K562 (cell line): ENCODE measurements at regions not wholly inside any gene's neighbourhood (a gene's known extent, or its start where the extent isn't known, plus 50 kb on each side); places are given as distances from the start of the nearest gene placed in this dataset.

Source experiments
- AFF1 ChIP-seq, 2 experiments: fragments of 450-650 bp; IDR thresholded peaks; 2 replicates each; pipeline ENCODE4 v1.6.1; 2018; ENCODE audit warnings: mild to moderate bottlenecking in 2 of 2, low read depth in 1 of 2; ENCODE audit not compliant: partially characterized antibody in 2 of 2
- ATF1 ChIP-seq, 2 experiments: fragments of 450-650 bp in 1 of 2; IDR thresholded peaks; 2 replicates each; pipeline ENCODE4 v1.6.1; 2016; ENCODE audit warnings: missing compliant biosample characterization in 1 of 2, missing genetic modification characterization in 1 of 2
- CBFB ChIP-seq: sonication (generic); formaldehyde crosslinking; IDR thresholded peaks from 2 replicates; pipeline ENCODE4 v1.4.0; 2020; ENCODE audit warnings: mild to moderate bottlenecking, missing genetic modification reagents
- FOSL1 ChIP-seq: fragments of 200-800 bp; sonication (Bioruptor generic); conservative IDR thresholded peaks from 2 replicates; pipeline ENCODE4 v1.6.1; 2016; ENCODE audit warnings: missing genetic modification characterization, missing compliant biosample characterization
- GATA2 ChIP-seq: sonication (generic); formaldehyde crosslinking; IDR thresholded peaks from 2 replicates; pipeline ENCODE4 v1.4.0; 2020; ENCODE audit warnings: mild to moderate bottlenecking, missing genetic modification reagents
- TFAP4 ChIP-seq: sonication (generic); formaldehyde crosslinking; IDR thresholded peaks from 2 replicates; pipeline ENCODE4 v1.8.0; 2022; ENCODE audit warnings: missing genetic modification reagents, mild to moderate bottlenecking, moderate library complexity, borderline replicate concordance
- TRIM25 ChIP-seq: fragments of 450-650 bp; IDR thresholded peaks from 2 replicates; pipeline ENCODE4 v1.7.0; 2016; ENCODE audit warnings: borderline replicate concordance
- WHSC1 ChIP-seq: IDR thresholded peaks from one replicate; pipeline ENCODE4 v1.6.1; 2012; ENCODE audit warnings: low read length, control low read depth, inconsistent platforms
- ZNF124 ChIP-seq: sonication (generic); formaldehyde crosslinking; IDR thresholded peaks from 2 replicates; pipeline ENCODE4 v1.8.1; 2022; ENCODE audit warnings: missing genetic modification reagents
- ZNF175 ChIP-seq: fragments of 200-800 bp; sonication (Bioruptor generic); IDR thresholded peaks from 2 replicates; pipeline ENCODE4 v1.6.1; 2016; ENCODE audit warnings: low read depth, mild to moderate bottlenecking, missing genetic modification characterization, missing compliant biosample characterization
- ZNF431 ChIP-seq: sonication (generic); formaldehyde crosslinking; IDR thresholded peaks from 2 replicates; pipeline ENCODE4 v1.8.0; 2022; ENCODE audit warnings: mild to moderate bottlenecking, missing genetic modification reagents
- ZNF449 ChIP-seq: fragments of 250-450 bp; sonication (Bioruptor Pico); IDR thresholded peaks from 2 replicates; pipeline ENCODE4 v1.8.0; 2022; ENCODE audit warnings: moderate library complexity, mild to moderate bottlenecking, inconsistent platforms
- ZNF696 ChIP-seq: fragments of 250-450 bp; sonication (Bioruptor Pico); conservative IDR thresholded peaks from 2 replicates; pipeline ENCODE4 v1.4.0; 2020; ENCODE audit warnings: mild to moderate bottlenecking, moderate library complexity
- ZNF699 ChIP-seq: fragments of 250-450 bp; sonication (Bioruptor Pico); IDR thresholded peaks from 2 replicates; pipeline ENCODE4 v1.8.0; 2021; ENCODE audit warnings: mild to moderate bottlenecking, moderate library complexity; ENCODE audit not compliant: insufficient replicate concordance
- ZNF76 ChIP-seq: fragments of 250-450 bp; sonication (Bioruptor Pico); IDR thresholded peaks from 2 replicates; pipeline ENCODE4 v1.4.0; 2020; ENCODE audit warnings: mild to moderate bottlenecking, moderate library complexity, borderline replicate concordance
- TF ChIP-seq, protein P1 (sequence below): fragments of 150-350 bp; conservative IDR thresholded peaks from 2 replicates; pipeline ENCODE4 v1.6.1; 2014; ENCODE audit warnings: low read length

- TF ChIP-seq AFF1 (IDR thresholded peaks at IDR 0.05; ENCODE audit: low read depth in 1 of 2, partially characterized antibody in 2 of 2) (no peak), ZNF76 (CRISPR knock-in tag) (no peak), ZNF699 (CRISPR knock-in tag) (no peak), ZNF431 (CRISPR knock-in tag) (no peak), ZNF124 (CRISPR knock-in tag) (no peak), TRIM25 (no peak), TFAP4 (CRISPR knock-in tag) (0 out of 2 replicates have a peak, but pooled peaks have one; percentile 14), GATA2 (no peak), ZNF449 (CRISPR knock-in tag) (peak; percentile 18; the same call in 1 of the 2 replicates), ATF1 (CRISPR knock-in tag; IDR thresholded peaks at IDR 0.05) (no peak), ATF1 (tag; IDR thresholded peaks at IDR 0.05) (peak; percentile 45), WHSC1 (no peak), ZNF175 (peak; percentile 40; the same call in 1 of the 2 replicates), CBFB (CRISPR knock-in tag) (no peak), ZNF696 (CRISPR knock-in tag) (no peak), FOSL1 (tag) (peak; percentile 75)
- TF ChIP-seq, protein P1, sequence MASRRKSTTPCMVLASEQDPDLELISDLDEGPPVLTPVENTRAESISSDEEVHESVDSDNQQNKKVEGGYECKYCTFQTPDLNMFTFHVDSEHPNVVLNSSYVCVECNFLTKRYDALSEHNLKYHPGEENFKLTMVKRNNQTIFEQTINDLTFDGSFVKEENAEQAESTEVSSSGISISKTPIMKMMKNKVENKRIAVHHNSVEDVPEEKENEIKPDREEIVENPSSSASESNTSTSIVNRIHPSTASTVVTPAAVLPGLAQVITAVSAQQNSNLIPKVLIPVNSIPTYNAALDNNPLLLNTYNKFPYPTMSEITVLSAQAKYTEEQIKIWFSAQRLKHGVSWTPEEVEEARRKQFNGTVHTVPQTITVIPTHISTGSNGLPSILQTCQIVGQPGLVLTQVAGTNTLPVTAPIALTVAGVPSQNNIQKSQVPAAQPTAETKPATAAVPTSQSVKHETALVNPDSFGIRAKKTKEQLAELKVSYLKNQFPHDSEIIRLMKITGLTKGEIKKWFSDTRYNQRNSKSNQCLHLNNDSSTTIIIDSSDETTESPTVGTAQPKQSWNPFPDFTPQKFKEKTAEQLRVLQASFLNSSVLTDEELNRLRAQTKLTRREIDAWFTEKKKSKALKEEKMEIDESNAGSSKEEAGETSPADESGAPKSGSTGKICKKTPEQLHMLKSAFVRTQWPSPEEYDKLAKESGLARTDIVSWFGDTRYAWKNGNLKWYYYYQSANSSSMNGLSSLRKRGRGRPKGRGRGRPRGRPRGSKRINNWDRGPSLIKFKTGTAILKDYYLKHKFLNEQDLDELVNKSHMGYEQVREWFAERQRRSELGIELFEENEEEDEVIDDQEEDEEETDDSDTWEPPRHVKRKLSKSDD, result no peak
Observed at GRCh38 chr10:89086801-89087521, 96.4 kb downstream of the FAS start (continued).
